Prostate gland (tissue), 2 donors: ENCODE measurements at regions not wholly inside any gene's neighbourhood (a gene's known extent, or its start where the extent isn't known, plus 50 kb on each side); places are given as distances from the start of the nearest gene placed in this dataset.

Source experiments
- CTCF ChIP-seq, 4 experiments: fragments of 200-600 bp in 2 of 4; fragments of 450-650 bp in 2 of 4; sonication (generic) in 2 of 4; IDR thresholded peaks; 1 replicate in 3 of 4; 2 replicates in 1 of 4; pipeline ENCODE4 v1.5.1; 2016 to 2019; ENCODE audit warnings: antibody characterized with exemption in 4 of 4, mild to moderate bottlenecking in 2 of 4, moderate library complexity in 2 of 4
- POLR2A ChIP-seq: fragments of 450-650 bp; IDR thresholded peaks from one replicate; pipeline ENCODE4 v1.6.1; 2016; ENCODE audit warnings: antibody characterized with exemption, mild to moderate bottlenecking

- no peak for TF ChIP-seq CTCF (IDR thresholded peaks at IDR 0.05)
- TF ChIP-seq POLR2A, result no peak
Measured at GRCh38 chr5:163261647-163262269, 175.6 kb upstream of the CCNG1 start.
